Activated CD8-positive, alpha-beta memory T cell treated with anti-CD3 and anti-CD28 coated beads, Interleukin-2, amount 10 ng/mL, durations not matched to agents 7 days and 5 days (primary cell): ENCODE measurements at regions not wholly inside any gene's neighbourhood (a gene's known extent, or its start where the extent isn't known, plus 50 kb on each side); places are given as distances from the start of the nearest gene placed in this dataset.
"Not testable (repeated sequence)": the region's sequence is repeated elsewhere in the genome, so short reads cannot be mapped to it uniquely, and the experiment has no call there.

Experiments
- ATAC-seq: fragments of 150-1000 bp; cut with Tn5 transposase; one replicate; pipeline ENCODE4 v1.10.0; 2021; ENCODE audit warnings: moderate library complexity
- CTCF ChIA-PET: fragments of 350-600 bp; sonication (Branson Sonifier 250); formaldehyde crosslinking; loops from one replicate; lab custom pipeline; 2021; ENCODE audit warnings: antibody characterized with exemption; lab: Charles Lee
- DNase-seq: peaks from one replicate; pipeline ENCODE4 v3.0.0-alpha.2; 2020
- H3K27ac Mint-ChIP-seq: one replicate; pipeline ENCODE4 v1.8.0; 2021; ENCODE audit warnings: mild to moderate bottlenecking, mixed read lengths
- H3K27me3 Mint-ChIP-seq: one replicate; pipeline ENCODE4 v1.8.0; 2021; ENCODE audit warnings: mixed read lengths
- H3K36me3 Mint-ChIP-seq: one replicate; pipeline ENCODE4 v1.8.0; 2021; ENCODE audit warnings: mild to moderate bottlenecking, mixed read lengths
- H3K4me1 Mint-ChIP-seq: one replicate; pipeline ENCODE4 v1.8.0; 2021; ENCODE audit warnings: mixed read lengths
- H3K4me3 Mint-ChIP-seq: one replicate; pipeline ENCODE4 v1.8.0; 2021; ENCODE audit warnings: mild to moderate bottlenecking, moderate library complexity, mixed read lengths
- H3K9me3 Mint-ChIP-seq: one replicate; pipeline ENCODE4 v1.8.0; 2022; ENCODE audit warnings: low read depth, mixed read lengths

DNA sequence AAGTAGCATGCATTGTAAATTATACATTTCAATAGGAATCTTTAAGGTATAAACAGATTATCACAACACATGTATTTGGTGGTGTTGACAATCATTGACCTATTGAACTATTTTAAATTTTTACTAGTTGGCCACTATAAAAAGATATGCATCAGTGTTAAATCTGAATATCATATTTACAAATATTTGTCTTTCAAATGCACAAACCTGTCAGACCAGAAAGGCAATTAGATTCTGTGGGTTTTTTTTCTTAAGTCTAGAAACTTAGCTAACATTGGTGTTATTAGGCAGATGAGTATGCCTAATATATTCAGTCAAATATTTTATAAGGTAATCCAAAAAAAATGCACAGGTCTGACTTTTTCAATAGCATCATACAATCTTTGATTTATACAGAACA, 241.4 kb upstream of the DGKB start:
- H3K4me1 Mint-ChIP-seq, result no peaks in the 10 kb centered on the region
- DNase-seq, result no peak
- H3K9me3 Mint-ChIP-seq, result peaks cover 6% of the 10 kb centered on the region
- CTCF ChIA-PET, result no interaction called here
- no peak overlapping the region for H3K4me3 Mint-ChIP-seq
- H3K36me3 Mint-ChIP-seq, result no peaks in the 10 kb centered on the region
- no peaks in the 10 kb centered on the region for H3K27me3 Mint-ChIP-seq
- no peak overlapping the region for H3K27ac Mint-ChIP-seq
- ATAC-seq, result no peak

DNA sequence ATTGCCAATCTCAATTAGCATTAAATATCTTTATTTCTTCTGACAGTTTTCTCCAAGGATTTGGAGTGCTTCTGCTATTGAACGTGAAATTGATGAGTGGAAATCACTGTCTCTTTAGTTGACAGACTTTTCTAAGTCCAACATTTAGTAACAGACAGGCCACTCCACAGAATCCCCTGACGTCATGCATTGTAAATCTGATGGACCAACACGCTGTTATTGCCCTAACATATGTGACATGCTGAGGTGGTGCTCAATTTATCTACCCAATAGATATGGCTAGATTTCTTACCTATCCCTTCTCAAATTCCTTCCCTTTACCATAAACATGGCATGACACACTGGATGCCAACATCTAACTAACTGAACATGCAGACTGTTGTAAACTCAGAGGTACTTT, 240.6 kb upstream of the DGKB start:
- Mint-ChIP-seq H3K27ac (no peak overlapping the region), H3K4me3 (no peak overlapping the region), H3K27me3 (no peaks in the 10 kb centered on the region), H3K9me3 (peaks cover 6% of the 10 kb centered on the region), H3K36me3 (no peaks in the 10 kb centered on the region), H3K4me1 (no peaks in the 10 kb centered on the region)
- ATAC-seq, result no peak
- no peak for DNase-seq
- CTCF ChIA-PET, result no interaction called here

DNA sequence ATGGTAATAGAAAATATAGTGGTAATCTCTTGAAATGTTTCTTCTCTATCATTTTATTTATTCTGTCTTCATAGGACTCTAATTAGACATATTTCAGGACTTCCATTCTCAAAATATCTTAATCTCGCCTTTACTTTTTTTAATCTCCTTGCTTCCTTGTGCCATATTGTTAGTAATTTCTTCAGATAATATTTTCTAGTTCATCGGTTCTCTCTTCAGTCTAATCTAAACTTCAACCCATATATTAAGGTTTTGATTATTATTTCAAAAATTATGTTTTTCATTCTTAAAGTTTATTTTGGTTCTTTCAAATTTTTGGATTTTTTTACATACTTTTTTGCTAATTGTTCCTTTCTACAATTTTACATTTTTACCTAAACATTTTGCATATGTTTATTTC, 237.9 kb upstream of the DGKB start:
- no peaks in the 10 kb centered on the region for H3K4me1 Mint-ChIP-seq
- CTCF ChIA-PET, result no interaction called here
- no peak for ATAC-seq
- H3K27me3 Mint-ChIP-seq, result no peaks in the 10 kb centered on the region
- no peak overlapping the region for H3K27ac Mint-ChIP-seq
- H3K36me3 Mint-ChIP-seq, result no peaks in the 10 kb centered on the region
- peaks cover 3% of the 10 kb centered on the region for H3K9me3 Mint-ChIP-seq
- DNase-seq, result no peak
- H3K4me3 Mint-ChIP-seq, result no peak overlapping the region

DNA sequence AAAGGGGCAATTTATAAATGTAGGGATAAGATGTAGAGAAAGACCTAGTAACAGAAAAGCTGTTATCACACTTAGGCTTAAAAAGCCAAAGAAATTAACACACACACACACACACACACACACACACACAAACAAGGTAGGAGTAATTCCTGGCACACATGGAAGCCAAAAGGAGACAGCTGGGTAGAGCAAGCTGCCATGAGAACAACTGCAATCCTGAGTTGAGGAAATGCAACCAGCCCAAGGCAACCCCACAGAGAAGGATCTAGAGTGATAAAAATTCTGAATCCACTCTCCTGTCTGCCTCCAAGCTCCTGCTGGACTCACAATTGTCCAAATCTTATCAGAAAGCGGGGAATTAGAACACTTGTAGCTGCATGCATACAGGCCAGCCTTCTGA, 229.1 kb upstream of the DGKB start:
- no peaks in the 10 kb centered on the region for H3K4me1 Mint-ChIP-seq

DNA sequence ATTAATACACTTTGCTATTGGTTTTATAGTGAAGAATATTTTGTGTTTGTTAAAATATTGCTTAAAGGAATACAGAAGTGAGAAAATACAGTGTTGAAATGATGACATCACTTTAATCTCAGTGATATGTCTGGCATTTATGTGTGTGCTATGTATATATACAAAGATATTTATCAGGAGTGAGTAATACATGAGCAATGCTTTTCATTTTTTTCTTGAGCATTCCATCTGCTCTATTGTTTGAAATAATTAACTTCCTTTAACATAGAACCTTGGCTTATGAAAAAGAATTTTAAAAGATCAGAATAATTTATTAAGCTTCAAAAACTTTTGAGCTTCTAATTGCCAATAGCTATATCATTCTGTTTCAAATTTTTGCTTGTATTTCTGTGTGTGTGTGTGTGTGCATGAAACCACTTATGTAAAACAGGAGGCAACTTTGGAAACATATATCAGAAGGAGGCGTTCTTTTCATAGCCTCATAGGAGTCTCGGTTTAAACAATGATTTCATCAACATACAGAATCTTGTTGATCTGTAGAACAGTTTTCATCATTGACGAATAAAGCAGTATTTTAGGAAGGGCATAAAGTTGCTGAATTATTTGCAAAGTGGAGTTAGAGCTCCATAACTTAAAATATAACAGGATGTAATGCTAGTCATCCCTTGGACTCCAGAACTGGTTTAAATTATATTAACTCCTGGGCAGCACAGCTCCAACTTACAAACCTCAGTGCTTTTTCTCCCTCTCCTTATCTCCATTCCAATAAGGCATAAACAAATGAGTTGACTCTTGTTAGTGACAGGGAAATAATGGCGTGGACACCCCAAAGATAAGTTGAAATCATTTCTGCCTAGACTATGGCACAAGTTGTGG, 228.4 kb upstream of the DGKB start:
- no peak overlapping the region for H3K27ac Mint-ChIP-seq
- ATAC-seq (no peak), DNase-seq (no peak)
- peaks cover 3% of the 10 kb centered on the region for H3K9me3 Mint-ChIP-seq
- H3K36me3 Mint-ChIP-seq, result no peaks in the 10 kb centered on the region
- H3K4me3 Mint-ChIP-seq, result no peak overlapping the region
- H3K4me1 Mint-ChIP-seq, result no peaks in the 10 kb centered on the region
- CTCF ChIA-PET, result no interaction called here
- no peaks in the 10 kb centered on the region for H3K27me3 Mint-ChIP-seq

More for the DNA sequence above, 229.1 kb upstream of the DGKB start:
- Mint-ChIP-seq H3K4me3 (no peak overlapping the region), H3K27ac (no peak overlapping the region), H3K9me3 (peaks cover 3% of the 10 kb centered on the region), H3K36me3 (no peaks in the 10 kb centered on the region), H3K27me3 (no peaks in the 10 kb centered on the region)
- ATAC-seq (no peak), DNase-seq (no peak)
- CTCF ChIA-PET, result no interaction called here

DNA sequence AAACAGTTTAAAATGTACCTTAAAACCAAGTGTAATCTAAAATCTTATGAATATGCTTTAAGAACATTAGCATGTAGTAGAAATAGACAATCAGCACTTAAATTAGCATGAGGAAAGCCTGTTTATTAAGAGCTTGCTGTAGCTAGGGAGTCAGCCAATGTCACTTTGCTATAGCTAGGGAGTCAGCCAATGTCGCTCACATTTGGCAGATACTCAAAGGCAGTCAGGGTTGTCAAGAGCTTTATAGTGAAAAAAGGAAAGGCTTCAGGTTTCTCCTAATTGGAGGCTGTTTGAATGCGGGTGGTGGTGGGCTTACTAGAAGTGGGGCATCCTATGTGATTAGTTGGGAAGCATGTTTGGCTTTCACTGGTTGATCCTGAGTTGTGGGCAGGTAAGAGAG, 226.2 kb upstream of the DGKB start:
- H3K36me3 Mint-ChIP-seq, result no peaks in the 10 kb centered on the region
- no peak overlapping the region for H3K4me3 Mint-ChIP-seq
- no peak for DNase-seq
- no peaks in the 10 kb centered on the region for H3K4me1 Mint-ChIP-seq
- no peaks in the 10 kb centered on the region for H3K27me3 Mint-ChIP-seq
- no peak for ATAC-seq
- H3K9me3 Mint-ChIP-seq, result no peaks in the 10 kb centered on the region
- CTCF ChIA-PET, result no interaction called here
- no peak overlapping the region for H3K27ac Mint-ChIP-seq

DNA sequence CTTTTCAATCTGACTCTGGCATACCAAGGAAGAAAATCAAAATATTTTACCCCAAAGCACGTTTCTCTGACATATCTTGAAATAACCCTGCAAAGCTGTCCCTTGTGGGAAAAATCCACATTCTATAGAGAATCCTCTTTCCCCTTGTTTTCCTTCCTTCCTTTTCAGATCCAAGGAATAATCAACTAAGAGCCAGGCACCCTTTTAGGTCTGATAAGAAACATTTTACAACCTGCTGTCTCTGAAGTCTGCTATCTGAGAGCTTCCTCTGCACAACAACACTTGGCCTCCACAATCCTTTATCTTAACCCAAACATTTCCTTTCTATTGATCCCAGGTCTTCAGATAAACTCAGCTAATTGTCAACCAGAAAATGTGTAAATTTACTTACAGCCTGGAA, 224.1 kb upstream of the DGKB start:
- H3K27me3 Mint-ChIP-seq, DNase-seq, H3K27ac Mint-ChIP-seq, H3K4me1 Mint-ChIP-seq, CTCF ChIA-PET, H3K9me3 Mint-ChIP-seq, H3K4me3 Mint-ChIP-seq, ATAC-seq, H3K36me3 Mint-ChIP-seq: not testable (repeated sequence)

DNA sequence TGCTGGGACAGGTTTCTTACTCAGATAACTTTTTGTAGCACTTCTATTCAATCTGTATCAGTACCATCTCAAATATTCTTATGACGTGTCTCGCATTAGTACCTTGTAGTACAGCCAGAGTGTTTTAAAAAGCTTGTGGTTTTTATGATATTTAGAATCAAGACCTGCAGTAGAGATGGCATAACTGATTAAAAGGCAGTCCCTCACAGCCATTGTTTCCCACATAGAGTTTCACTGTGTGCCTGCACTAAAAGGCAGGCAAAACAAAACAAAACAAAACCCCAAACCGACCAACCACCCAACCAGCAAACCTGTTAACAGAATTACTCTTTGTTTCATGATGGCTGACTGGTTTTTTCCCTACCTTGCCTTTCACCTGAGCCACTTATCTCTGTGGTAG, 221.3 kb upstream of the DGKB start:
- CTCF ChIA-PET, result no interaction called here
- H3K27me3 Mint-ChIP-seq, result no peaks in the 10 kb centered on the region

DNA sequence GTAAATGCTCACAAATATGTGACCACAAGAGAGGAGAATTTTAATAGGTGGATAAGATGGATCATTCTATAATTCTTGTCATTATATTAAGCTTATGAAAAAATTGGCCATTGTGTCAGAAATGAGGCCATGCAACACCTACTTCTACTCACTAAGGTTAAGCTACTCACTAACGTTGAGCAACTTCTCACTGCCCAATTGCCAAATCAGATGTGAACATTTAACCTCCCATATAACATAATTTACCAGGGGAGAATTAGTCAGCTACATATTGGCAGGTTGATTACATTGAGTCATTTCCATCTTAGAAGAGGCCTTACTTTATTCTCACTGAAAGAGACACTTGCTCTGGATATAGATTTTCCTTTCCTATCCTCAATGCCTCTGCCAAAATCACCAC, 211.2 kb upstream of the DGKB start:
- ATAC-seq (no peak), DNase-seq (no peak)
- no peaks in the 10 kb centered on the region for H3K36me3 Mint-ChIP-seq
- no peaks in the 10 kb centered on the region for H3K4me1 Mint-ChIP-seq
- no peak overlapping the region for H3K27ac Mint-ChIP-seq
- no peak overlapping the region for H3K4me3 Mint-ChIP-seq
- no peaks in the 10 kb centered on the region for H3K27me3 Mint-ChIP-seq
- peaks cover 2% of the 10 kb centered on the region for H3K9me3 Mint-ChIP-seq
- CTCF ChIA-PET, result no interaction called here

More for the DNA sequence above, 221.3 kb upstream of the DGKB start:
- no peak overlapping the region for H3K4me3 Mint-ChIP-seq
- DNase-seq, result no peak
- no peak overlapping the region for H3K27ac Mint-ChIP-seq
- ATAC-seq, result no peak
- H3K4me1 Mint-ChIP-seq, result no peaks in the 10 kb centered on the region
- H3K9me3 Mint-ChIP-seq, result no peaks in the 10 kb centered on the region
- no peaks in the 10 kb centered on the region for H3K36me3 Mint-ChIP-seq

DNA sequence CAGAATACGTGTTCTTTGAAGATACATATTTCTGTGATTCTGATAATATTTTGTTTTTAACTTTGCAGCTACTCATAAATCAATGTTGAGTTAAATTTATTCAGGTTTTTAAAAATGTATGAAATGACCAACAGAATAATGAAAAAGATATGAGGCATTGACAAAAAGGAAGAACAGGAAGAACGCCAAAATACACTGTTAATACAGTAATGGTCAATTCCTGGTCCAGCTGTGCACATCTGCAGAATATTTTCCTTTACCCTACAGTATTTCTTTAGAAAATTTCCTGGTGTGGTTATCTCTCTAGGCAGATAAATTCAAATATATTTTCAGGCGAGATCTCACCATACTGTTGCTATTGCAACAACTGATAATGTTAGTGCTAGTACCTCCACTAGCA, 203.2 kb upstream of the DGKB start:
- DNase-seq (no peak), ATAC-seq (no peak)
- H3K27me3 Mint-ChIP-seq, result no peaks in the 10 kb centered on the region
- H3K4me3 Mint-ChIP-seq, result no peak overlapping the region
- no peaks in the 10 kb centered on the region for H3K4me1 Mint-ChIP-seq
- CTCF ChIA-PET, result no interaction called here
- peaks cover 8% of the 10 kb centered on the region for H3K9me3 Mint-ChIP-seq
- no peaks in the 10 kb centered on the region for H3K36me3 Mint-ChIP-seq
- H3K27ac Mint-ChIP-seq, result no peak overlapping the region

DNA sequence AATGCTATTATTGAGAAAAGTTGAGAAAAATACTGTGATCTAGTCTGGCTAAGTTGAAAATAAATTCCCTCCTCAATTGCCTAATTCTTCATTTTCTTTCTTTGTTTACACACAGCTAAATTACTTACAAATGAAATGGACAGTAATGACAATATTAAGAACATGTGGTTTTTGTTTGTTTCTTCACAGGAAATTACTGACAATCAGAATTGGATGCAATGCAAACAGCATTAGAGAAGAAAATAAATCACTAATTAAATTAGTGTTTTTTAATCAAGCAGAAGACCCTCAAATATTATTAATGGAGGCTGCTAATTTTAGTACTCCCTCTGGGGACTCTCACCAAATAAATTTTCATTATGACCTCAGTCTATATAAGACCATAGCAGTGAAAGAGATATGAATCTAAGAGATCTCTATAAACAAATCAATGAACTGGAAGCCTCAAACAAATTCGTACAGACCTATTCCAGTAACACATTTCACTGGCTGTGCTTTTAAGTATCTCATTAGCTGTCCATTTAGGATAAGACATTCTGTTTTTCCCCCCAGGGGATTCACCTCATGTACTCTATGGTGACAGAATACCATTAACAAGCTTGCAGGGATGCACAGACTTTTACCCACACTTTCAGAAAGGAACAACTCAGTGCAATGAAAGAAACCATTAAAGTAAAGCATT, 202.0 kb upstream of the DGKB start:
- no peak overlapping the region for H3K27ac Mint-ChIP-seq
- ATAC-seq (no peak), DNase-seq (no peak)
- H3K4me1 Mint-ChIP-seq, result no peaks in the 10 kb centered on the region
- H3K27me3 Mint-ChIP-seq, result no peaks in the 10 kb centered on the region
- CTCF ChIA-PET, result no interaction called here
- peaks cover 8% of the 10 kb centered on the region for H3K9me3 Mint-ChIP-seq
- no peaks in the 10 kb centered on the region for H3K36me3 Mint-ChIP-seq
- H3K4me3 Mint-ChIP-seq, result no peak overlapping the region

DNA sequence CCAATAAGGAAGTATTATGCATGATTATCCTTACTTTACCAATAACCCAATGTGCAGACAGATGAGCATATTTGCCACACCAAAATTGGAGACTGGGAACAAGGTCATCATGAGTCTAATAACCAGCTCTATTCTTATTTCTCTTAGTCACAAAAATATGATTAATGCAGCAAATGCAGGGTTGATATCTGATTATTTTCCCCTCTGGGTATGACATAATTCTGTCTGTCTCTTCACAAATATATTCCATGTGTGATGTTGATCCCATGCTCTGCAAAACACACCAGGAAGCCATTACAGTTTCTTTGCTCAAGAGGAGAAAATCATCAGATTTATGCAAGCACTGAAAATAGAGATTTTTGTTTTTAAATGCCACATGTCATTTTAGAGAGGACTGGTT, 196.5 kb upstream of the DGKB start:
- no peak overlapping the region for H3K4me3 Mint-ChIP-seq
- no peaks in the 10 kb centered on the region for H3K36me3 Mint-ChIP-seq
- CTCF ChIA-PET, result no interaction called here
- H3K27ac Mint-ChIP-seq, result no peak overlapping the region
- H3K4me1 Mint-ChIP-seq, result no peaks in the 10 kb centered on the region
- DNase-seq (no peak), ATAC-seq (no peak)
- H3K27me3 Mint-ChIP-seq, result no peaks in the 10 kb centered on the region
- no peaks in the 10 kb centered on the region for H3K9me3 Mint-ChIP-seq

DNA sequence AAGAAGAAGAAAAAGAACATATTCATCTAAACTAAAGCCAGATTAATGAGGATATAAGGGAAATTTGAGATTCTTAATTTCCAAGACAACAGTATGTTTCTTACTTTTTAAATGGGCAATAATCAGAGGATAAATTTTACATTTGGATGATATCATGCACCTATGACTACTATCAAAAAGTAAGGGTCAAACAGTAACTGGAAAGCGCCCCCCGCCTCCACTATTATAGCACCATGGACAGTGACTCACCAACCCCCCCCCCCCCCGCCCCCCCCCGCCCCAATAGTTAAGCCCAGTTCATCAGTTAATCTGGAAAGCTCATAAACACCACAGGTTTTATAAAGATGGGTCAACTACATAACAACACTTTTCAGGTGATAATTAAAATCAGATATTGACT, 194.3 kb upstream of the DGKB start:
- H3K27me3 Mint-ChIP-seq, result no peaks in the 10 kb centered on the region
- no peaks in the 10 kb centered on the region for H3K9me3 Mint-ChIP-seq
- CTCF ChIA-PET, result no interaction called here
- no peak for DNase-seq
- H3K27ac Mint-ChIP-seq, result no peak overlapping the region
- H3K36me3 Mint-ChIP-seq, result no peaks in the 10 kb centered on the region
- ATAC-seq, result no peak
- H3K4me1 Mint-ChIP-seq, result no peaks in the 10 kb centered on the region
- H3K4me3 Mint-ChIP-seq, result no peak overlapping the region

DNA sequence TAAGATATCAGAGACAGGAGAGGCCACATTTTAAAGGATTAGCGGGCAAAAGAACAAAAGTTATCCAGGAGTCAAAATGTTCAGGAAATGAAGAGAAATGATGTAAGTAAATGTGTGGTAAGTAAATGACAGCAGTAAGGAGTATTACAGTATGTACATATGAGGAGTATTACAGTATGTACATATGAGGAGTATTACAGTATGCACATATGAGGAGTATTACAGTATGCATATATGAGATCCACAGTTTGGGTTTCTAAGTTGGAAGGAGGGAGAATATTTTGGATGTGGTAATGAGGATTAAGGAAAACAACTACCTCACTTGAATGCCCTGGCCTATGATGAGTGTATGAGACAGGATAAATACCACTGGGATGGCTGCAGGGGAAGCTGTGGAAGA, 192.4 kb upstream of the DGKB start:
- no peaks in the 10 kb centered on the region for H3K4me1 Mint-ChIP-seq
- CTCF ChIA-PET, result no interaction called here
- H3K9me3 Mint-ChIP-seq, result no peaks in the 10 kb centered on the region
- H3K27me3 Mint-ChIP-seq, result no peaks in the 10 kb centered on the region
- no peaks in the 10 kb centered on the region for H3K36me3 Mint-ChIP-seq
- ATAC-seq (no peak), DNase-seq (no peak)
- H3K4me3 Mint-ChIP-seq, result no peak overlapping the region
- H3K27ac Mint-ChIP-seq, result no peak overlapping the region
